Astrocyte of the hippocampus (primary cell): ENCODE measurements at regions not wholly inside any gene's neighbourhood (a gene's known extent, or its start where the extent isn't known, plus 50 kb on each side); places are given as distances from the start of the nearest gene placed in this dataset.

Experiments used
- DNase-seq: peaks from one replicate; pipeline ENCODE4 v3.0.0; 2011; ENCODE audit warnings: low read depth, low spot score

DNA sequence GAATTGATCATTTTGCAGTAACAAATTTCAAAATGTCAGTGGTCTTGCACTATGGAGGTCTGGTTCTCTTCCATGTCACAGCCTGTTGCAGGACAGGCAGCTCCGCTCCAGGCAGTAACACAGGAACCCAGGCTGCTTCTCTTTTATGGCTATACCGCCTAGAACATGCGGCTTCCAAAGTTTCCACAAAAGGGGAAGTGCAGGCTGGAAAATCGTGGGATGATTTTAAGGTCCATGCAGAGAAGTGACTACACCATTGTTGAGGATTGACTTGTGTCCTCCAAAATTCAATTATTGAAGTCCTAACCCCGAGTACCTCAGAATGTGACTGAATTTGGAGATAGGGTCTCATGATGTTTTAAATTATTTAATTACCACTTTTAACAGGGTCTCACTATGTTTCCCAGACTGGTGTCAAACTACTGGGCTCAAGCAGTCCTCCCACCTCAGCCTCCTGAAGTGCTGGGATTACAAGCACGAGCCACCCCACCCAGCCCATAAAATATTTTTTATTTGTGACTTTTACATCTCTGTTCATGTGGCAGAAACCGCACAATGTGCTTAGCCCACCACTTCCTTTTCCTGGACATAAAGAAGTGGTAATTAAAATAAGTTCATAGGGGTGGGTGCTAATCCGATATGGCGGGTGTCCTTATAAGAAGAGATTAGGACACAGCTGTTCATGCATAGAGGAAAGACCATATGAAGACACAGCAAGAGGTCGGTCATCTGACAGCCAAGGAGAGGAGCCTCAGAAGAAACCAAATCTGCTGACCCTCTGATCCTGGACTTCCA, 279.2 kb upstream of the RPL38 start:
- DNase-seq = no peak

GRCh38 chr17:73924909-73925186, 278.6 kb upstream of the RPL38 start:
- no peak for DNase-seq

DNA sequence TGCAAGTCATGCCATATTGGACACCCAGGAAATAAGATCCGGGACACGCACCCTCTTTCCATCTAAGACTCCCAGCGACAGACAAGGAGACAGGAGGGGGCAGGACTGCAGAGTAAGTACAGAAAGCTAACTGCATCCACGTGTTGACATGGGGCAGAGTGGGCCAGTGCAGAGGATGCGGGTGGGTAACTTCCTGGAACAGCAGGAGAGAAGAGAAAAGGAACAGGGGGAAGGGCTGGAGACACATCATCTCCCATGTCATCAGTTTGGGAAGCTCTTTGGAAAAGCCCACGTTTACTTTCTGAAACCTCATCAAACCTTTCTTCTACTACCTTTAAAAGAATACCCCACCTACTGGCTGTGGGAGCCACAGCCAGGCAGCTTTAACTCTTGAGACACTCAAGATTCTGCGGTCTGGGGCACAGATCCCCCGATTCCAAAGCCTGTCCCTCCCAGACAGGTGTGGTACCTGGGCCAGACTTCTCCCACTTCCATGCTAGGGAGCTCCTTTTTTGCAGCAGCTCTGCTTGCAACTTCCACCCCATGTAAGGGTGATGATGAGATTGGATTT, 273.5 kb upstream of the RPL38 start:
- DNase-seq = no peak

DNA sequence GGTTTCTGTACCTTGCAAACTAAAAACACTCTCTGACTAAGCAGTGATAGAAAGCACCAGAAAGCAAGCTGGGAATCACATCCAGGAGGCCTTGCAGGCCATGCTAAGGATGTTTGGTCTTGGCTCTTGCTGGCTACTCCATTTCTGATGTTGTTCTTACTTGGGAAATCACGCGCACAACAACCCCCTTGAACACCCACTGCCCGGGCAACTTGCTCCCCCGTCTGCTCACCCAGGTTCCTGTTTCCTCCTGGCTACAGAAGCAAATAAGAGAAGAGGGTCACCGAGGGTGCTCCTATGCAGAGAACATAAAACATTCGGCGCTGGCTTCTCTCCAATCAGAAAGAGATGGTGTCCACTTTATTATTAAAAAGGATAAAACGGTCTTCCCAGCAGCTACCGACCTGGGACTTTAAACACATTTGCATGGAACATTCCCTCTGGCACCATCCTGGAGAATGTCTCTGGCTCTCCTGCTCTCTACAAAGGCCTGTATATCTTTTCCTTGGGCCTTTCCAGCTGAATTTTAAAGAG, 271.2 kb upstream of the RPL38 start:
- DNase-seq = no peak

GRCh38 chr17:73933164-73933766, 270.2 kb upstream of the RPL38 start:
- DNase-seq = no peak

DNA sequence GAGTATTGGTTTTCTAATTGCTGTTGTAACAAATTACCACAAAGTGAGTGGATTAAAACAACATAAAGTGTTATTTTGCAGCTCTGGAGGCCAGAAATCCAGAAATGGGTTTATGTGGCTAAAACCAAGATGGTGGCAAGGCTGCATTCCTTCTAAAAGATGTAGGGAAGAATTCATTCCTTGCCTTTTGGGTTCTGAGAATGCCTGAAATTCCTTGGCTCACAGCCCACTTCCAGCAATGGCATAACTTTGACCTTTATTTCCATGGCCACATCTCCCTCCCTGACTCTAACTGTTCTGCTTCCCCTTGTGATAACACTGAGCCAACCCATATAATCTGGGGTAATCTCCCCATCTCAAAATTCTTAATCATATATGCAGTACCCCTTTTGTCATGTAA, 269.6 kb upstream of the RPL38 start:
- peak; percentile 40 for DNase-seq

DNA sequence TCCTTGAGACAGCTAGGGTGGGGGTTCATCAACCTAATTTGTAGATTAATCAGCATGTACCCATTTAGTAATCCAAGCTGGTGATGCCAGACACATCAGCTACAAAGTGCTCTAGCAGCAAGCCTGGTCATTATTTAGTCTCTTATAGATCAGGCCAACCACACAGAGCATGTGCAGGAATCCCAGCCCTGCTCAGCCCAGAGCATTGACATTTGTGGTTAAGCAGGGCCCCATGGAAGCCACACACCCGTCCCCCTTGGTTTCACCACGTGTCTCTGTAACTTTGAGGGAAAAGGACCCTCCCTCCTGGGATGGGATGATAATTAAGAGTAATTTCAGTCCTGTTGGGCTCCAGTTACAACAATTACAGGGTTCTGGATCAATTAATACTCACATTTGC, 268.8 kb upstream of the RPL38 start:
- no peak for DNase-seq

- no peak for DNase-seq
These were observed 266.4 kb upstream of the RPL38 start for GRCh38 chr17:73936908-73937627.

- DNase-seq = no peak
These were observed 264.8 kb upstream of the RPL38 start for GRCh38 chr17:73938706-73939105.

DNA sequence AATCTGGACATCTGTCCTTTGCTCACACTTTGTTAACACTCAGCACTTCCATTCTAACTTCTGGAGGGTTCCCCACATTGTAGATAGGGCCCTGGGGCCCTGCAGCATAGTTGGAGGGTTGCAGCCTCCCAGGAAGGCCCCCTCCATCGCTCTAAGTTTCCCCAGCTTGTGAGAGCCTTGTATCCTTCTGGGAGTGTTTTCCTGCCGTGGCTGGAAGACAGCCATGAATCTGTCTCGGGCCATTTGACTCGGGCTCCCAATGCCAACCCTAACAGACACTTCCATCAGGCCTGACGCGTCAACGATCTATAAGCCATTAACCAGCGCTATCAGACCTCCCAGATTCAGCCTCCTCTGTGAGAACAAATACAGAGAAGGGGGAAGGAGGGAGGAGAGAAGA, 263.7 kb upstream of the RPL38 start:
- DNase-seq = no peak

DNA sequence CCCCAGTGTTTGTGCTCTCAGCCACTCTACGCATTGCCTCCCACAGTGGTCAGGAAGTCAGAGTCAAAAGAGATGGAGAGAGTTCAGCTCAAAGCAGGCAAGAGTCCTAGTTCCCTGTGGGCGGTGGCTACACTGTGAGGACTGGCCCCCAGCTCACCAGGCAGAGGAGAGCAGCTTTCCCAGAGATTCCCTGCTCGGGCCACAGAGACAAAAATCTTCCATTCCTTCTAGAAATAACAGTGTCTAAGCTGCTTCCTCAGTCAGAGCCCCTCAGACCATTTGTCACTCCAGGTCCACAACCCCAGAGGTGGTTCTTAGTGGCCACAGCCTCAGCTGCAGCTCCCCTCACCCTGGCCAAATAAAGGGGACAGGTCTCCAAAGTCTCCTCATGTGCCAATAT, 263.0 kb upstream of the RPL38 start:
- DNase-seq = no peak

DNA sequence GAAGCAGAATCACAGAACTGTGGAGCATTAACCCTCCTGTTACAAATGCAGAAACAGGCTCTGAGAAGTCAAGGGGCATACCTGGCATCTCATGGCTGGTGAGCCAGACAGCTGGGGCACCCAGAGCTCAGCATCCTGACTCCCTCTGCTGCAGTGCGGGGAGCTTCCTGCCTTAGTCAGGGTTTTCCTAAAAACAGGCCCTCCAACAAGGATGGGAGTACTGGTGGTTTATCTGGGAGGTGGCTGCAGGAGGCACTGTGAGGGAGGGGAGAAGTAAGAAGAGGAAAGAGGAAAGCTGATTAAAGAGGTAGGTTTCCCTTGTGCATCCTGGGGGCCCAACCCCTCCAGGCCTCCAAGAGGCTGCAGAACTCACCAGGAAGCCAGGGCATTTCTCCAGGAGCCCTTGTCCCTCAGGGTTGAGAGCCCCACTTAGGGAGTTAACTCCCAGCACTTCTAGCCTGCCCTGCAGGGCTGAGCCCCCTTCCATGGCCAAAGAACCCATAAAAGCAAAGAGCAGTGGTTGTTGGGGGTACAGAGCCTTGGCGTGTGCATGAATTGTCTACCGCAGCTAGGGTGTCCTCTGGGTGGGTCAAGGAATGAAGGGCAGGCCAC, 261.5 kb upstream of the RPL38 start:
- DNase-seq = no peak

- no peak for DNase-seq
These were observed 260.6 kb upstream of the RPL38 start for GRCh38 chr17:73942703-73943415.

DNA sequence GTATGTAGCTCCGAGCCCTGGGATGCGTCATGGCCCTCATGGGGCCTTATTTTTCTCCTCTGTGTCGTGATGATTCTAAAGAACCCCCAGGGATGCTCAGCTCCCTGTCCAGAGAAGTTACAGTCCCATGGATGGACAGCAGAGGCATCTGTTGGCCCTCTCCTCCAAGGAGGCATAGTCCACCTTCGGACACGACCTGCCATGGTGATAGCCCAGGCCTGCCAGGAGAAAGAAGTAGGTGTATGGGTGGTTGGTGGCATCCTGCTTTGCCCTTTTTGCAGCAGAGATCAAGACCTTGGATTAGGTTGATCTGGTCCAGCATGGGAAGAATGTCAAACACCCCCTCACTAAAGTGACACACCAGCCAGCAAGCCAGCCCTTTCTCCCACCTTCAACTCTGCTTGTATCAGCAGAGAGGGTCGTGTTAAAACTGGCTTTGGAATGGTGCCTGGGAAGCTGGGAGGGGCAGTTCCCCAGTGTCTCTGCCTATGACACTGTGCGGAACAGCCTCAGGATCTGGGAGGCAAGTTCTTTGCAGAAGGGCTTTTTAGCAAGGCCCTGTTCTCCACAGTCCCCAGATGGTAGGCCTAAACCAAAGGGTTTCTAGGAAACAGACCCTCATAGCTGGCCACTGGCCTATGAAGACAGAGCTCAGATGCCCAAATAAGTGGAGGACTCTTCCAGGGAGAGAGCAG, 259.9 kb upstream of the RPL38 start:
- DNase-seq = no peak

DNA sequence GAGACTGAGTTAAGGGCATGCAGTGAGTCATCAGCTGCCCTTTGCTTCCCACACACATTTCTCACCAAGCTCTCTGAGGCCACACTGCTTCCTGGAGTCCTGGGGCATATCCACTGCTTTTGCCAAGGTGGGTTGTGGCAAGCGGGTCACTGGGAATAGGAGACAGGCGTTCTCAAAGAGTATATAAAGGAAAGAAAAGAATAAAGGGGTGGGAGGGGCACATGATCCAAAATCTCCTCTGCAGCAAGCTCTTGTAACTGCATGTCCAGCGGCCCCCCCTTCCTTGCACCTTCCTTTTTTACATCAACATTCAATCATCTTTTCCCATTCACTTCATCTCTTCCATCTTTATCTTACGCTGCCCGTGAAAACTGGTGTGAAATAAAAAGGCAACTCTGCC, 259.1 kb upstream of the RPL38 start:
- DNase-seq = no peak

DNA sequence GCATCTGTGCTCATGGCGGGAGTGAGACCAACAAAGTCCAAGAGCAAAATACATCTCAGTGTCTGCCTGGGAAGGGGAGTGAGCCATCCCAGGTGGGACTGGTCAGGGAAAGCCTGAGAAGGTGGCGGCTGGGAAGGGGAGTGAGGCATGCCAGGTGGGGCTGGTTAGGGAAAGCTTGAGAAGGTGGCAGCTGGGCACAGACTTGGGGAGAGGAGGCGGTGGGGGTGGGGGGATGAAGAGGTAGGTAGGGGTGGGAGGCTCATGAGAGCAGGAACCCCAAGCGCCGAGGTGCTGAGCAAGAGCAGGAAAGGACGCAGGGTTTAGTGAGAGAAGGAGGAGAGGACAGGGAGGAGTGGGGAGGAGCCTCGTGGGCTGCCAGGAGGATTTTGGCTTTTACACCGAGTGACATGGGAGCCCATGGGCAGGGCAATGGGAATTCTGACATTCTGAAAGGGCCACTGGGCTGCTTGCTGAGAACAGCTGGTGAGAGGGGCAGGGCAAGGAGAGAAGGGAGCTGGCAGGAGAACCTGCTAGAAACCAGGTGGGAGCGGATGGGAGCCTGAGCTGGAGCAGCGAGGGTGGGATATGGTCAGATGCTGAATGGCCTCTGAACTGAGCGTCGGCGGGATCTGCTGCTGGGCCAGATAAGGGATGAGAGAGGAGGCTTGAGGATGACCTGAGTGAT, 256.1 kb upstream of the RPL38 start:
- no peak for DNase-seq

- DNase-seq = no peak
These were observed 255.5 kb upstream of the RPL38 start for GRCh38 chr17:73947966-73948355.

- DNase-seq = no peak
These were observed 253.4 kb upstream of the RPL38 start for GRCh38 chr17:73949903-73950592.

GRCh38 chr17:73950593-73950914, 252.9 kb upstream of the RPL38 start:
- no peak for DNase-seq

DNA sequence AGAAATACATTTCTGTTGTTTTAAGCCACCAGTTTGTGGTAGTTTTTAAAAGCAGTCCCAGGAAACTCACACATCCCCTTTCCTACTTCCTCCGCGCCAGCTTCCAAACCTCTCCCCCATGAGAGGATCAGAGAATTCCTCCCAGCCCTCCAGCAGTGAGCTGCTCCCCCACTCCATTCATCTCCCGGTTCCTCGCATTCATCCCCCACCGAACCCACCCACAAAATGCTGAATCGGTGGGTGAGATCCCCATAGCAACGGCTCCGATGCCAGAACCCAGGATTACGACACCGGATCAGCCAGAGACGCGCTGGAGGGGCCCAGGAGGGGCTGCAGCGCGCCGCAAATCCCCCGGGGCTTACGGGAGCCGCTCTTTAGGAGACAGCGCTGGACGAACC, 251.4 kb upstream of the RPL38 start:
- peak; percentile 7 for DNase-seq
